ENCODE measurements at regions not wholly inside any gene's neighbourhood (a gene's known extent, or its start where the extent isn't known, plus 50 kb on each side); places are given as distances from the start of the nearest gene placed in this dataset.
"Not testable (repeated sequence)": the region's sequence is repeated elsewhere in the genome, so short reads cannot be mapped to it uniquely, and the experiment has no call there.

DNA sequence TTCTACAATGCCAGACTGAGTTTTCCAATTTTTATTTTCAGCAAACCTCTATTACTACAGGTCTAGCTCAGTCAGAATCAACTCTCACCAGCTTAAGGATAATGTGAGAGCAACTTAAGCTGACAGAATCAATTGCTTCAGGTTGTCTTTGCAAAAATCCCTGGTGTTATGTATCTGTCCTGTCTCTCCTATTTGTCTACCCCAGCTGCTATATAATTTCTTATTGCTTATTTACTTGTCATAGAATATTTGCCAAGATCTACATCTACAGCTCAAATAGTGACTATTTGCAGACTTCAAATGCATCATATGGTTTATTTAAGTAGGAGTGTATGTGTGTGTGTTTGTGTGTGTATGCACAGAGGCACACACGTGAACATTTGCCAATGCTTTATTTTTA lies 54.1 kb downstream of the FOXG1 start:
- POLR2A ChIA-PET: no interaction called here
- Mint-ChIP-seq H3K36me3 (no peaks in the 10 kb centered on the region), H3K9me3 (no peaks in the 10 kb centered on the region), H3K27ac (no peak overlapping the region), H3K27me3 (no peaks in the 10 kb centered on the region), H3K4me3 (no peak overlapping the region), H3K4me1 (no peaks in the 10 kb centered on the region)
- ATAC-seq (ENCODE audit: low read depth) (no peak), DNase-seq (no peak)

DNA sequence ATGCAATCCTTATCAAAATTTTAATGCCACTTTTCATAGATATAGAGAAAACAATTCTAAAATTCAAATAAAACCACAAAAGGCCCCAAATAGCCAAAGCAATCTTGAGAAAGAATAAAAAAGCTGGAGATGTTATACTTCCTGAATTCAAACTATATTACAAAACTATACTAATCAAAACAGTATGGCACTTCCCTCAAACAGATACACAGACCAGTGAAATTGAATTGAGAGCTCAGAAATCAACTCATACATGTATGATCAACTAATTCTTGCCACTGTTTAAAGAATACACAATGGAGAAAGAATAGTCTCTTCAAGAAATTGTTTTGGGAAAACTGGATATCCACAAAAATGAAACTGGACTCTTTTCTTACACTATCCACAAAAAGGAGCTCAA lies 55.4 kb downstream of the FOXG1 start:
- no peak for DNase-seq
- Mint-ChIP-seq H3K36me3 (no peaks in the 10 kb centered on the region), H3K27ac (no peak overlapping the region), H3K4me3 (no peak overlapping the region), H3K27me3 (no peaks in the 10 kb centered on the region), H3K9me3 (no peaks in the 10 kb centered on the region), H3K4me1 (no peaks in the 10 kb centered on the region)
- POLR2A ChIA-PET: no interaction called here
- ATAC-seq (ENCODE audit: low read depth): no peak

DNA sequence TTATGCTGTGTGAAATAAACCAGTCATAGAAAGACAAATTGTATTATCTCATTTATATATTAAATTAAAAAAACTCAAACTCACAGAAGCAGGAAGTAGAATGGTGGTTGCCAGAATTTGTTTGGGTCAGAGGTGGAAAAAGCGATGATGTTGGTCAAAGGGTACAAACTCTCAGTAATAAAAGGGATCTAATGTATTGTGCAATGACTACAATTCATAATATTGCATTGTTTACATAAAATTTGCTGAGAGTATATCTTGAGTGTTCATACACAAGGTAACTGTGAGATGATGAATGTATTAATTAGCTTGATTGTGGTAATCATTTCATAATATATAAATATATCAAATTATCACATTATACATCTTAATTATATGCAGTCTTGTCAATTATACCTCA lies 56.7 kb downstream of the FOXG1 start:
- ATAC-seq (ENCODE audit: low read depth) (no peak), DNase-seq (no peak)
- Mint-ChIP-seq H3K27me3 (no peaks in the 10 kb centered on the region), H3K4me3 (no peak overlapping the region), H3K36me3 (no peaks in the 10 kb centered on the region), H3K9me3 (no peaks in the 10 kb centered on the region), H3K27ac (no peak overlapping the region), H3K4me1 (no peaks in the 10 kb centered on the region)
- POLR2A ChIA-PET: no interaction called here

DNA sequence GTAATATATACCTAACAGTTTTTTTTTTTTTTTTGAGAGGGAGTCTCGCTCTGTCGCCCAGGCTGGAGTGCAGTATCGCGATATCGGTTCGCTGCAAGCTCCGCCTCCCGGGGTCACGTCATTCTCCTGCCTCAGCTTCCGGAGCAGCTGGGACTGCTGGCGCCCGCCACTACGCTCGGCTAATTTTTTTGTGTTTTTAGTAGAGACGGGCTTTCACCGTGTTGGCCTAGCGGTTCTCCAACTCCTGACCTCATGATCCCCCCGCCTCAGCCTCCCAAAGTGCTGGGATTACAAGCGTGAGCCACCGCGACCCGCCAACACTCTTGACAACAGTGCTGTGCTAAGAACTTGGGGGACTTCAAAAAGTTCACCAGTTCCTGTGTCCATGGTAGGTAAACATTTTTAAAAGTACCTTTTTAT lies 63.5 kb downstream of the FOXG1 start:
- DNase-seq (no peak), ATAC-seq (ENCODE audit: low read depth) (no peak)
- Mint-ChIP-seq H3K9me3 (peaks cover 3% of the 10 kb centered on the region), H3K27ac (no peak overlapping the region), H3K27me3 (no peaks in the 10 kb centered on the region), H3K4me1 (no peaks in the 10 kb centered on the region), H3K4me3 (no peak overlapping the region), H3K36me3 (no peaks in the 10 kb centered on the region)
- POLR2A ChIA-PET: no interaction called here

DNA sequence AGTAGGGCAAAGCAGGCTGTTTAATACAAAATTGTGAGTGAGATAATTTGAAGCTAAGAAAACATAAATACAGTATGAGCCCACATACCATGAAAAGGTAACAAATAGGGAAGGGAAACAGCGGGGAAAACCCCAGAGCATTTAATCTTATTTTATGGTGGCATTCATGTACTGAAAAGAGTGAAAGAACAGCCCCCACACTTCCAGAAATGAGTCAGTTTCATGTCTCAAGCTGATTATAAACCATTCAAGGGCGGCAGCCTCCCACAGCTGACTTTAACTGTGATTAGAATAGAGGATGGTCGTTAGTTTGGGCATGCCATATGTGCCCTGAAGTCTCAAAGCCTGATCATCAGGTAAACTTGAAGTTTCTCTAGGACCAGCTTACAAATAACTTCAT lies 64.5 kb downstream of the FOXG1 start:
- no peaks in the 10 kb centered on the region for H3K36me3 Mint-ChIP-seq
- H3K27ac Mint-ChIP-seq: no peak overlapping the region
- no peaks in the 10 kb centered on the region for H3K4me1 Mint-ChIP-seq
- POLR2A ChIA-PET: no interaction called here
- no peak for DNase-seq
- no peaks in the 10 kb centered on the region for H3K27me3 Mint-ChIP-seq
- H3K4me3 Mint-ChIP-seq: no peak overlapping the region
- peaks cover 3% of the 10 kb centered on the region for H3K9me3 Mint-ChIP-seq
- no peak for ATAC-seq (ENCODE audit: low read depth)

DNA sequence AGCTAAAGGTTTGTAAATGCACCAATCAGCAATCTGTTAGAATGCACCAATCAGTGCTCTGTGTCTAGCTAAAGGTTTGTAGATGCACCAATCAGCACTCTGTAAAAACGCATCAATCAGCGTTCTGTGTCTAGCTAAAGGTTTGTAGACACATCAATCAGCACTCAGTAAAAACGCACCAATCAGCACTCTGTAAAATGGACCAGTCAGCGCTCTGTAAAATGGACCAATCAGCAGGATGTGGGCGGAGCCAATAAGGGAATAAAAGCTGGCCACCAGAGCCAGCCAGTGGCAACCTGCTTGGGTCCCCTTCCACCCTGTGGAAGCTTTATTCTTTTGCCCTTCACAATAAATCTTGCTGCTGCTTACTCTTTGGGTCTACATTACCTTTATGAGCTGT lies 76.0 kb downstream of the FOXG1 start:
- H3K27ac Mint-ChIP-seq; H3K4me3 Mint-ChIP-seq; DNase-seq; H3K4me1 Mint-ChIP-seq; H3K36me3 Mint-ChIP-seq; ATAC-seq (ENCODE audit: low read depth); H3K9me3 Mint-ChIP-seq; H3K27me3 Mint-ChIP-seq; POLR2A ChIA-PET: not testable (repeated sequence)

DNA sequence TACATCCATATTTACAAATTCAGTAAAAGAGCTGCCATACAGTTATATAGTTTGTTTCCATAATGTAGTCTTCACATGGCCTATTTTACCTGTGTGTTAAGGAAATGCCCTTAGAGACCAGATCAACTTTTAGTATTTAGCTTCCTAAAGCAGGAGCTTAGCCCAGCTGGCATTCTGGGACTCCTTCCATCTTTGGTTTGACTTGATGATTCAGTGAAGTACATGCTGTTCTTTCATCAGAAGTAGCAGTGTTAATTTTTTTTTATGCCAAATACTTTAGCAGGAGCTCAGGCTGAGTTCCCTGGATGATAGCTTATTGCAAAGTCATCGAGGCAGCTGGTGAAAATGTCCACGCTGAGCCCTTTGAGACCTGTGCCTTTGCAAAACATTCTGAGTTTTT lies 101.0 kb downstream of the FOXG1 start:
- Mint-ChIP-seq H3K36me3 (no peaks in the 10 kb centered on the region), H3K4me1 (no peaks in the 10 kb centered on the region)

DNA sequence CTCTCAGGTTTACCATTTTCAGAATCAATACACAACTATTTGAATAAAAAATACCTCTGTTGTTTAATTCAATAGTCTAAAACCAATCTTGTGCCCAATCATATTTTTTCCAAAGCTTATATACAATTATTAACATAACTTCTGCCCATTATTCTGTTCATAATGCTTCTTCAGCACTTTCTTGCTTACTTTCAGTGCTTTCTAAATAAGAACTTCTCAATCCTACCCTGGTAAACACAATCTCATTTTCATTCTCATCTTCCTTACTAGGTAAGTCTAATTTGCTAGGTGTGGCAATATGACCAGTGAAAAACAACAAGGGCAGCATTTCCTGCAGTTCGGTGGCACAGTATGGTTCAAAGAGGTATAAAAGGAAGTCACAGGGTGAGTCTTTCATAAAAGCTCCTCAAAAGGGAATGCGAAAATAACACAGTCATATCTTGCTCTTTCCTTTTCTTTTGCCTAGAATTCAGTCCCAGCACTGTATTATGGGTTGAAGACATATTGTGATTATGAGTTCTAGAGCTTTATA lies 103.5 kb downstream of the FOXG1 start:
- POLR2A ChIA-PET: no interaction called here
- H3K9me3 Mint-ChIP-seq: peaks cover 7% of the 10 kb centered on the region
- no peak overlapping the region for H3K27ac Mint-ChIP-seq
- H3K36me3 Mint-ChIP-seq: no peaks in the 10 kb centered on the region
- no peaks in the 10 kb centered on the region for H3K4me1 Mint-ChIP-seq
- H3K27me3 Mint-ChIP-seq: no peaks in the 10 kb centered on the region
- ATAC-seq (ENCODE audit: low read depth) (no peak), DNase-seq (no peak)
- no peak overlapping the region for H3K4me3 Mint-ChIP-seq

More for the DNA sequence above, 101.0 kb downstream of the FOXG1 start:
- no peak overlapping the region for H3K27ac Mint-ChIP-seq
- H3K27me3 Mint-ChIP-seq: no peaks in the 10 kb centered on the region
- DNase-seq (no peak), ATAC-seq (ENCODE audit: low read depth) (no peak)
- POLR2A ChIA-PET: no interaction called here
- H3K4me3 Mint-ChIP-seq: no peak overlapping the region
- H3K9me3 Mint-ChIP-seq: peaks cover 9% of the 10 kb centered on the region

DNA sequence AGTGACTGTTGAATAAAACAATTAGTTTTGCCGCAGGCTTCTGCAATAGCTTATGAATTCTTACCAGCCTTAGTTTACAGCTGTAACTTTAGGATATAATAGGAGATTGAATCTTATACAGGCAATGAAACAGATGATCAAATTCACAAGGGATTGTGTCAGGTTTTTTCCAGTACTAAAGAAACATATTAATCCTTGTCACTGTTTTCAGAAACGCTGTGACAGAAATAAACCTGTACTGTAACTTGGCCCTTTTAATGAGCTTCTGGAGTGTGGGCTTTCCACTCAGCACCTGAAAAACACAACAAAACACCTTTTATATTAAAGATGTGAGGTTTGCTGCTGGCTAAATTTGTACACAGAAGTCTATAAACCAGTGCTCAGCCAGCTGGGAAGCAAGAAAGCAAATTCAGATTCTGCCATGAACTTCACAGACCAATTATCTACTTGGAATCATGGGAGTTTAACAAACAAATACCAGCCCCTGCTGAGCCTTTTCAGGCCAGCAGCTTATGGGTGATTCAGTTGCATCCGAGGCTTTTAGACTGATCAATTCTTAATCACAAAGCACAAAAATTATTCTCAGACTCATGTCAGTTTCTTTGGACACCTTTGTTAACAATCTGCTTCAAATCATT lies 109.5 kb downstream of the FOXG1 start:
- no peak overlapping the region for H3K27ac Mint-ChIP-seq
- DNase-seq (no peak), ATAC-seq (ENCODE audit: low read depth) (no peak)
- H3K36me3 Mint-ChIP-seq: no peaks in the 10 kb centered on the region
- POLR2A ChIA-PET: no interaction called here
- H3K4me1 Mint-ChIP-seq: no peaks in the 10 kb centered on the region
- H3K4me3 Mint-ChIP-seq: no peak overlapping the region
- no peaks in the 10 kb centered on the region for H3K9me3 Mint-ChIP-seq
- no peaks in the 10 kb centered on the region for H3K27me3 Mint-ChIP-seq

DNA sequence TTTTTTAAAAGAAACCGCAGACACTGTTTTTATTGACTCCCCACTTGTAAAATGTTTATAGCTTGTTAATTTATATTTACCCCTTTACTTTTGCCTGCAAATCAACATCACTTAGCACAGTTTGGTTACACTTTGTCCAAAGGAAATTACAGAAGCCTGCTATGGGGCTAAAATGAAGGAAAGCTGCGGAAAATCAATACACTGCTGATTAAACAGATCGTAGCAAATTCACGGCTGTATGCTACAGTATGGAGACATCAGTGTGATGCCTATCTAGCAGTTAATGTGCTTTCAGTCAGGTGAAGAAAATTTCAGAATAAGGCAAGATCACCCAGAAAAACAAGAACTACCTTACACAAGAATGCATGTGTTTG lies 110.0 kb downstream of the FOXG1 start:
- Mint-ChIP-seq H3K36me3 (no peaks in the 10 kb centered on the region), H3K27me3 (no peaks in the 10 kb centered on the region), H3K27ac (no peak overlapping the region), H3K9me3 (no peaks in the 10 kb centered on the region), H3K4me1 (no peaks in the 10 kb centered on the region), H3K4me3 (no peak overlapping the region)
- ATAC-seq (ENCODE audit: low read depth): no peak
- POLR2A ChIA-PET: no interaction called here
- no peak for DNase-seq

DNA sequence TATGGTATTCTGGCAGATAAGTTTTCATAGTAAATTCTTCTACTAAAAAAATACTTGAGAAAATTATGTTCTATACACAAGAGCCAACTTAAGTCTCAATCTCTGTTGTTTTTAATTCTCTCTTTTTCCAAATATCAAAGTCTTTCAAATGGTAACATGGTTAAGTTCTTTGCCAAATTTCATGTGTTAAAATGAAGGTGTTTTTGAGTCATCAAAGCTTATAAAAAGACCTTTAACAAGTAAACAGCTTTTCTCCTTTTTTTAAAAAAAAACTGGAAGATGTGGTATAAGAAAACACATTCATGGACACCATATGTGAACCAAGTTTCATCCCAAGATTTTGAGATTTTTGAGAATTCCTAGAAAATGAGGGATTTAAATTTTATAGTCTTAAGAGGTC lies 111.3 kb downstream of the FOXG1 start:
- POLR2A ChIA-PET: no interaction called here
- no peaks in the 10 kb centered on the region for H3K4me1 Mint-ChIP-seq
- ATAC-seq (ENCODE audit: low read depth) (no peak), DNase-seq (no peak)
- no peak overlapping the region for H3K27ac Mint-ChIP-seq
- H3K4me3 Mint-ChIP-seq: no peak overlapping the region
- no peaks in the 10 kb centered on the region for H3K36me3 Mint-ChIP-seq
- H3K9me3 Mint-ChIP-seq: no peaks in the 10 kb centered on the region
- H3K27me3 Mint-ChIP-seq: no peaks in the 10 kb centered on the region

DNA sequence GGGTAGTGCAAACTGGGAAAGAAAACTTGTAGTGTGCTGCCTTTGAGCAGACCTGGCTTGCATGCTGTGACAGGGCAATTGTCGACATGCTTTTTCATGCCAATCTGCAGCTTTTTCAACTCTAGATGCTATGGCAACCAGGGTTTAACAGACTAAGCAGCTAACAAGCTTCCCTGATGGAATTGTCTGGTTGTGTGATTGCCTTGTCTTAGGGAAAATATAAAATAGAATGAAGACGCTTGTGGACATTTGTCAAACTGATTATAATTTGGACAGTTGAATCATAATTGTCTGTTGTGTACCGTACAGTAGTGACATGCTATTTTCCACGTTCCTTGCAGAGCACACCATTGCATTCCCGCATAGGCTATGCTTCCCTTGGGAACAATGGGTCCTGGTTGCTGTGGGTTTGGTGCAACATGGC lies 113.0 kb downstream of the FOXG1 start:
- no peak for ATAC-seq (ENCODE audit: low read depth)
- DNase-seq: no peak
- Mint-ChIP-seq H3K36me3 (no peaks in the 10 kb centered on the region), H3K27ac (no peak overlapping the region), H3K4me3 (no peak overlapping the region), H3K27me3 (no peaks in the 10 kb centered on the region), H3K4me1 (no peaks in the 10 kb centered on the region), H3K9me3 (no peaks in the 10 kb centered on the region)
- POLR2A ChIA-PET: no interaction called here

DNA sequence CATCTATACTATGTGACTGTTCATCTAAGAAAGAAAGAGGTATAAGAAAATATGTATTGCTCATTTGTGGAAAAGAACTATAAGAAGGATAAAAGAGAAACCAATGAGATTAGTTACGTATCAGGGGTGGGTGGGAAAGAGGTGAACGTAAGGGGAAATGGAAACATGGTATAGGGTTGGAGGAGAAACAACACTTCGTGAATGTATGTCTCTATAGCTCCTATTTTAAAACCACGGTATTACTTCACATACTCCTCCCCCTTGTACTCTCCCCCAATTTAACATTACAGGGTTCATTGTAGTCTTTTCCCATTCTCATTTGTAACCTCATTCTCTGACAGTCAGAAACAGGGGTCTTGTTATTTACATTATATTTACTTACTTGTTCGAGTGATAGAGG lies 120.4 kb downstream of the FOXG1 start:
- H3K36me3 Mint-ChIP-seq: no peaks in the 10 kb centered on the region
- H3K27ac Mint-ChIP-seq: no peak overlapping the region
- no peak overlapping the region for H3K4me3 Mint-ChIP-seq
- peaks cover 3% of the 10 kb centered on the region for H3K9me3 Mint-ChIP-seq
- no peak for DNase-seq
- H3K4me1 Mint-ChIP-seq: no peaks in the 10 kb centered on the region
- H3K27me3 Mint-ChIP-seq: no peaks in the 10 kb centered on the region
- no peak for ATAC-seq (ENCODE audit: low read depth)
- POLR2A ChIA-PET: no interaction called here

DNA sequence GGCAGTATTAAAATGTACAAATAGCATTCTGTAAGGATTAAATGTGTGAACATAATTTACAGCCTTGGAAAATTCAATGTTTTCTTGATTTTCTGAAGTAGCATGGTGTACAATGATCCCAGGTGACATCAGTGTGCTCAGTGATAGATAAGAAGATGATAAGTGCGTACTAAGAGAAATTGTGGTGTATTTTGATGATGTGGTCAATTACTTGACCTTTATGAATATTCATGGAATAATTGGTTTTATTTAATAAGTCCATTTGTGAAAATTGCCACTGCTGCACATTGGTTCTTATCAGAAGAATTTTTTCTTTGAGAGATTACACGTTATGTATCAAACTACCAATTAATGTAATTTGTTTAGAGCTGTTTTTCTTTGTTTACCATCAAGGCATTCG lies 128.8 kb downstream of the FOXG1 start:
- Mint-ChIP-seq H3K27ac (no peak overlapping the region), H3K27me3 (no peaks in the 10 kb centered on the region), H3K4me1 (no peaks in the 10 kb centered on the region), H3K36me3 (no peaks in the 10 kb centered on the region), H3K9me3 (no peaks in the 10 kb centered on the region), H3K4me3 (no peak overlapping the region)
- DNase-seq (no peak), ATAC-seq (ENCODE audit: low read depth) (no peak)
- POLR2A ChIA-PET: no interaction called here

DNA sequence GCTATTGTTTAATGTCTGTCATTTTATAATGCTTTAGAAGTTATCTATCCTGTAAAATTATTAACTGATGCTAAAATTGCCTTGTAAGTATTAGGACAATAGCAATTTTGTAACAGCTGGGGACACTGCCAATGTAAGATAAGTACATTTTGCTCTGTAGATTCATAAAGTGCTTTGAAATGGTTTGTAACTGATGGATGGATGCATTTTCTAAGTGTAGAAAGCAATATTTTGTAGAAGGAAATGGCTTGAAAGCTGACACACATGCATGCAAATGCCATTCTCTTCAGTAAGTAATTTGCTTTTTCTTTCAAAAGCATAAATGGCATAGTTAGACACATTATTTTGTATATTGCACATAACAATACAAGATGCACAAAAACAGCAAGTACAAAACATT lies 129.8 kb downstream of the FOXG1 start:
- Mint-ChIP-seq H3K4me3 (no peak overlapping the region), H3K27ac (no peak overlapping the region), H3K9me3 (no peaks in the 10 kb centered on the region), H3K27me3 (no peaks in the 10 kb centered on the region), H3K36me3 (no peaks in the 10 kb centered on the region), H3K4me1 (no peaks in the 10 kb centered on the region)
- DNase-seq: no peak
- POLR2A ChIA-PET: no interaction called here
- ATAC-seq (ENCODE audit: low read depth): no peak

Data from activated naive CD8-positive, alpha-beta T cell treated with anti-CD3 and anti-CD28 coated beads, Interleukin-2, amount 10 ng/mL, durations not matched to agents 7 days and 5 days (primary cell).